AG04449 (cell line): ENCODE measurements at regions not wholly inside any gene's neighbourhood (a gene's known extent, or its start where the extent isn't known, plus 50 kb on each side); places are given as distances from the start of the nearest gene placed in this dataset.
"Not testable (repeated sequence)": the region's sequence is repeated elsewhere in the genome, so short reads cannot be mapped to it uniquely, and the experiment has no call there.

ENCODE experiments used
- CTCF ChIA-PET: fragments of 350-600 bp; formaldehyde crosslinking; extraction: SDS; loops from one replicate; lab custom pipeline; 2021; ENCODE audit warnings: antibody characterized with exemption; lab: Yijun Ruan, JAX
- POLR2A ChIA-PET: fragments of 400-600, 350-600 bp; formaldehyde crosslinking; extraction: SDS; loops from one replicate; lab custom pipeline; 2020; ENCODE audit warnings: antibody characterized with exemption, inconsistent platforms; lab: Yijun Ruan, JAX
- DNase-seq: peaks from one replicate; pipeline ENCODE4 v3.0.0-alpha.2; 2010; ENCODE audit warnings: low read depth, low spot score
- H3K4me3 ChIP-seq: 2 replicates; pipeline ENCODE4 v1.5.1; 2011; ENCODE audit warnings: low read depth, mild to moderate bottlenecking, control low read depth, low read length
- CTCF ChIP-seq: IDR thresholded peaks from one replicate; pipeline ENCODE4 v1.5.1; 2011; ENCODE audit warnings: mild to moderate bottlenecking, moderate library complexity, low read length, control low read depth, inconsistent platforms; ENCODE audit not compliant: insufficient read depth; ENCODE audit errors: missing control alignments

DNA sequence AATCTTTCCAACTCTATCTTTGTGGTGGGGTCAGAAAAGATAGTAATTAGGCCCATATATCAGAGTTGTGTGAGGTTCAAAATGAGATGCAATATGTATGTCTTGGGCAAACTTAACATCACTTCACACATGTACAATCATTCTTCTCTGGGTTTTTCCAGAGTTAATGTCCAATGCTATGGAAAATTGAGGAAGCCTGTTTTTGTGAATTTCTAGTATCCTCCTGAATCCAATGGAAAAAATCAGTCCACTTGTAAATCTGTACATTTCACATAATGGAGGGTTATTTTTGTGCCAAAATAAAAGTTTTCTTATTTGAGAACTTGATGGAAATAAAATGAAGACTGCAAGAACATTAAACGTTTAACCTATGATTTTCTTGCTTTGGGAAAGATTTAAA is 155.6 kb upstream of the SEMA6A start:
- ChIA-PET CTCF (no interaction called here), POLR2A (no interaction called here)
- DNase-seq: no peak
- H3K4me3 ChIP-seq: no peak overlapping the region
- TF ChIP-seq CTCF: no peak

DNA sequence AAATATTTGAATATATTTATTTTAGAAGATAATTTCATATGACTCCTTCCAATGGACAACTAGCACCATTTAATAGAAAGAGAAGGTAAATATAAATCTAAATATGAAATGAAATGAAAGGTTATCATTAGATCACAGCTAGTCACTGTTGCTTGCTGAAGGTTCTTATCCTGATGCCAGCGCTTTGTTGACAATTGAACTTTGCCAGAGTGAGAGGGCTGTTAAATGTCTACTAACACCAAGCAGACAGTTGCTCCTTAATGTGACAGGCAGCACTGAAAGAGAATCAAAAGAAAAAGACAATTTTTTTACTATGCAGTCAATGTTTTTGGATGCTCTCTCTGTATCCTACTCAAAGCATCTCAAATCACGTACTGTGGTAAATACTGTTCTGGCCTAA is 152.6 kb upstream of the SEMA6A start:
- H3K4me3 ChIP-seq: no peak overlapping the region
- ChIA-PET CTCF (no interaction called here), POLR2A (no interaction called here)
- DNase-seq: no peak
- TF ChIP-seq CTCF: no peak

- H3K4me3 ChIP-seq, DNase-seq, POLR2A ChIA-PET, CTCF ChIA-PET: not testable (repeated sequence)
These were observed 151.6 kb upstream of the SEMA6A start for GRCh38 chr5:116726180-116726579.

- TF ChIP-seq CTCF: no peak
- ChIA-PET POLR2A (no interaction called here), CTCF (no interaction called here)
- no peak for DNase-seq
- no peak overlapping the region for H3K4me3 ChIP-seq
These were observed 150.3 kb upstream of the SEMA6A start for GRCh38 chr5:116724971-116725370.

DNA sequence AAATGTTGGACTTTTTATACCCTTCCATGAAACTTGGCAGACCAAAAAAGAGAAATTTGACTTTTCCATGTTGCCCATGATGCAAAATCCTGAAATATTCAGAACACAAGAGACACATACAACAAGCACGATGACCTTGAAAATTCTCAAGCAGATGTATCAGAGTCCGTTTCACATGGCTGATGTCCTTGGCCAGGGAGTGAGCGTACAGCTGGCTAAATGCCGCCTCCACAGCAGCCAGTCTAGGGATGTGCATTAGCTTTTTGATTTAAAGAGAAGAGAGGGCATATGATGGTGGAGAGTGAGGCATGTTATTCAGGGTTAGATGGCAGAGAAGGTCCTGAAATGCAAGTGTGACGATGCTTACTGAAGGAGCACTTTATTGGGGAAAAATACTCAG is 148.0 kb upstream of the SEMA6A start:
- ChIA-PET CTCF (no interaction called here), POLR2A (no interaction called here)
- TF ChIP-seq CTCF: no peak
- no peak for DNase-seq
- H3K4me3 ChIP-seq: no peak overlapping the region

DNA sequence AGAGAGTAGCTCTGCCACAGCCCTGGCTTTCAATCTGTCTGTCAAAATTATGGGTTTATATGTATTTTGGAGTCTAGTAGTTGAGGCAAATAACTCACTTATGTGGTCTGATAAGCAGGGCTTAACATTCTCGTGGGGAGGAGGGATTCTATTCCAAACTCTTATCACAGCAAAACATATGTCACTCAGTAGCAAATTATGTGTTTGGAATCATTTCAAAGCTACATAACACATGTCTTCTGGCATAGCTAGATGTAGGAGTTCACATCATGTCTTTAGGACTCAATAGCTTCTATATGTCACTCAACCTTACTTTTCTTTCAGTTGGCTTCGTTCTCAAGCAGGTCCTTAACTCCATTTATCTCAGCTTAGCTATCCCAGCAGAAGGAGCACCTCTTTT is 144.5 kb upstream of the SEMA6A start:
- no peak for TF ChIP-seq CTCF
- DNase-seq: no peak
- POLR2A ChIA-PET: no interaction called here
- CTCF ChIA-PET: no interaction called here
- no peak overlapping the region for H3K4me3 ChIP-seq

GRCh38 chr5:116718317-116718716 is 143.7 kb upstream of the SEMA6A start:
- no peak for DNase-seq
- CTCF ChIA-PET: no interaction called here
- H3K4me3 ChIP-seq: no peak overlapping the region
- no peak for TF ChIP-seq CTCF
- POLR2A ChIA-PET: no interaction called here
